ENCODE measurements at regions not wholly inside any gene's neighbourhood (a gene's known extent, or its start where the extent isn't known, plus 50 kb on each side); places are given as distances from the start of the nearest gene placed in this dataset.

GRCh38 chr3:156014489-156014888, 105.9 kb upstream of the KCNAB1 start:
- TF ChIP-seq CTCF (IDR thresholded peaks at IDR 0.05) (no peak), POLR2A (IDR thresholded peaks at IDR 0.05) (no peak), EP300 (IDR thresholded peaks at IDR 0.05) (no peak)
